ENCODE measurements at regions not wholly inside any gene's neighbourhood (a gene's known extent, or its start where the extent isn't known, plus 50 kb on each side); places are given as distances from the start of the nearest gene placed in this dataset.

DNA sequence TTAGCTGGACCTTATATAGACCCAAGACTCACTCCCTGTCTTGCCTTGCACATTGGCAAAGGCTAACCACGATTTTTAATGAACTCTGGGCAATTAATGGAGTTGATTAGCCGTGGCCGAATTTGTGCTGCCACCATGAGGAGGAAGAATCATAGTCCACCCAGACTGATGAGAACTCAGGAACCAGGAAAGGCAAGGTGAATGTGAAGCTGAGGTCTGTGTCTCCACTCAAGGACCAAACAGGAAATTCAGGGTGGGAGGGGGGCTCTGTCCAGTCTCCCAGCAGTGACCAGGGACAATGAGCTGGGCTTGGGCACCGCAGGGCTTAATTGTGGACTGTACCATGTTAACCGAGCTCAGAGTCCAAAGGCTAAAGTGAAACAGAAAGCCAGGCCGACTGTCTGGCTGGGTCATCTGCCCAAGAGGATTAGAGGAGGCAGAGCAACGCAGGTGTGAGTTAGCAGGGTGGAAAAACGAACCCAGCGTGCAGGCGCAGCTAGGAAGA is 127.0 kb upstream of the JCAD start:
- H3K27me3 ChIP-seq (ENCODE audit: control insufficient read depth in 2 of 2, insufficient read depth in 2 of 2, low read length in 2 of 2), result no peaks in the 10 kb centered on the region
- H3K9me3 ChIP-seq (replicated peaks in 1 of 2; ENCODE audit: control insufficient read depth in 1 of 2, insufficient read depth in 1 of 2, low read length in 2 of 2), result no peaks in the 10 kb centered on the region
- H3K79me2 ChIP-seq (ENCODE audit: insufficient read depth, low read length), result no peaks in the 10 kb centered on the region
- H3K4me2 ChIP-seq (replicated peaks; ENCODE audit: extremely low read depth, low read length, poor library complexity, severe bottlenecking), result peak overlapping the region; percentile 34
- intact Hi-C loops (cut with micrococcal nuclease), result no loop called here
- no peaks in the 10 kb centered on the region for H3K36me3 Mint-ChIP-seq
- peaks cover 8% of the 10 kb centered on the region for H3K4me1 Mint-ChIP-seq
- peaks cover 0 to 3% (median 0%) of the 10 kb centered on the region in 7 donors for H3K9me3 Mint-ChIP-seq
- no peaks in the 10 kb centered on the region for H4K20me1 ChIP-seq (ENCODE audit: insufficient read depth, low read length)
- H3K27ac Mint-ChIP-seq, result peak overlapping the region in 1 of 7 donors; percentile 55
- TF ChIP-seq, protein P1, sequence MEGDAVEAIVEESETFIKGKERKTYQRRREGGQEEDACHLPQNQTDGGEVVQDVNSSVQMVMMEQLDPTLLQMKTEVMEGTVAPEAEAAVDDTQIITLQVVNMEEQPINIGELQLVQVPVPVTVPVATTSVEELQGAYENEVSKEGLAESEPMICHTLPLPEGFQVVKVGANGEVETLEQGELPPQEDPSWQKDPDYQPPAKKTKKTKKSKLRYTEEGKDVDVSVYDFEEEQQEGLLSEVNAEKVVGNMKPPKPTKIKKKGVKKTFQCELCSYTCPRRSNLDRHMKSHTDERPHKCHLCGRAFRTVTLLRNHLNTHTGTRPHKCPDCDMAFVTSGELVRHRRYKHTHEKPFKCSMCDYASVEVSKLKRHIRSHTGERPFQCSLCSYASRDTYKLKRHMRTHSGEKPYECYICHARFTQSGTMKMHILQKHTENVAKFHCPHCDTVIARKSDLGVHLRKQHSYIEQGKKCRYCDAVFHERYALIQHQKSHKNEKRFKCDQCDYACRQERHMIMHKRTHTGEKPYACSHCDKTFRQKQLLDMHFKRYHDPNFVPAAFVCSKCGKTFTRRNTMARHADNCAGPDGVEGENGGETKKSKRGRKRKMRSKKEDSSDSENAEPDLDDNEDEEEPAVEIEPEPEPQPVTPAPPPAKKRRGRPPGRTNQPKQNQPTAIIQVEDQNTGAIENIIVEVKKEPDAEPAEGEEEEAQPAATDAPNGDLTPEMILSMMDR (IDR thresholded peaks at IDR 0.05), result no peak
- H2AFZ ChIP-seq (ENCODE audit: insufficient read depth, low read depth, low read length, poor library complexity, severe bottlenecking), result peak overlapping the region; percentile 60
- peaks cover 0 to 6% (median 5%) of the 10 kb centered on the region in 3 donors for H3K27me3 Mint-ChIP-seq (ENCODE audit: low read depth in 3 of 3)
- H3K27ac ChIP-seq (ENCODE audit: low read depth in 1 of 2, low read length in 2 of 2), result no peak overlapping the region
- H3K4me3 Mint-ChIP-seq, result peak overlapping the region; percentile 66 to 74
- no peak for DNase-seq
- WGBS (ENCODE audit: insufficient coverage), result 70% methylated on average over 10 of the region's 10 CpGs
- peak overlapping the region in 2 of 3 experiments; percentile 2 to 39 for H3K4me3 ChIP-seq (replicated peaks in 1 of 3; ENCODE audit: low read depth in 2 of 3, low read length in 3 of 3)
- no peaks in the 10 kb centered on the region for H3K4me1 ChIP-seq (ENCODE audit: control insufficient read depth in 1 of 2, insufficient read depth in 2 of 2, low read length in 2 of 2)
- no peaks in the 10 kb centered on the region for H3K36me3 ChIP-seq (replicated peaks in 1 of 2; ENCODE audit: control insufficient read depth in 1 of 2, insufficient read depth in 2 of 2, low read length in 2 of 2)
- no peak overlapping the region for H3K9ac ChIP-seq (ENCODE audit: insufficient read depth, low read length, poor library complexity, severe bottlenecking)

DNA sequence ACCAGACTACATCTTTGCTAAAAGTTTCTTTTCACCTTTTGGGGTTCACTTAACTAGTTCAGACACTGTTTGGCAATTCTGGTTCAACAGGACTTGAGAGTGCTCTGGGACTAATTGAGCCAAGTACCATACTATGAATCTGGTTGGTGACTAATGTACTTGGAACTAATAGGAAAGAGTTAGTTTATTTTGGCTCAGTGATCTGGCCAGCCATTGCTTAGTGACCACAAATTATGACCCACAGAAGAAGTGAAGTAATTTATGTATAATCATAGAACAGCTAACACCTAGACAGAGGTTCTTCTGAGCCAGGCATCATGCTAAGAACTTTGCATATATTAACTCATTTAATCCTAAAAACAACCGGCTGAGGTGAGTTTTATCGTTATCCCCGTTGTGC is 126.5 kb upstream of the JCAD start:
- no peak overlapping the region for H2AFZ ChIP-seq (ENCODE audit: insufficient read depth, low read depth, low read length, poor library complexity, severe bottlenecking)

More for the DNA sequence above, 126.5 kb upstream of the JCAD start:
- intact Hi-C loops (cut with micrococcal nuclease), result no loop called here
- no peak overlapping the region for H3K27ac ChIP-seq (ENCODE audit: low read depth in 1 of 2, low read length in 2 of 2)
- H3K9ac ChIP-seq (ENCODE audit: insufficient read depth, low read length, poor library complexity, severe bottlenecking), result no peak overlapping the region
- H3K4me2 ChIP-seq (replicated peaks; ENCODE audit: extremely low read depth, low read length, poor library complexity, severe bottlenecking), result no peak overlapping the region
- Mint-ChIP-seq H3K27ac (no peak overlapping the region), H3K4me3 (no peak overlapping the region), H3K4me1 (peaks cover 8% of the 10 kb centered on the region), H3K9me3 (peaks cover 0 to 3% (median 0%) of the 10 kb centered on the region in 7 donors), H3K36me3 (no peaks in the 10 kb centered on the region), H3K27me3 (ENCODE audit: low read depth in 3 of 3) (peaks cover 2 to 6% (median 5%) of the 10 kb centered on the region in 3 donors)
- H3K4me1 ChIP-seq (ENCODE audit: control insufficient read depth in 1 of 2, insufficient read depth in 2 of 2, low read length in 2 of 2), result no peaks in the 10 kb centered on the region
- H3K36me3 ChIP-seq (replicated peaks in 1 of 2; ENCODE audit: control insufficient read depth in 1 of 2, insufficient read depth in 2 of 2, low read length in 2 of 2), result no peaks in the 10 kb centered on the region
- TF ChIP-seq, protein P1 (IDR thresholded peaks at IDR 0.05), result no peak
- H3K9me3 ChIP-seq (replicated peaks in 1 of 2; ENCODE audit: control insufficient read depth in 1 of 2, insufficient read depth in 1 of 2, low read length in 2 of 2), result no peaks in the 10 kb centered on the region
- no peaks in the 10 kb centered on the region for H3K79me2 ChIP-seq (ENCODE audit: insufficient read depth, low read length)
- DNase-seq, result no peak
- no peaks in the 10 kb centered on the region for H3K27me3 ChIP-seq (ENCODE audit: control insufficient read depth in 2 of 2, insufficient read depth in 2 of 2, low read length in 2 of 2)
- H4K20me1 ChIP-seq (ENCODE audit: insufficient read depth, low read length), result no peaks in the 10 kb centered on the region
- WGBS (ENCODE audit: insufficient coverage), result no CpG with 5 or more reads among the region's 3 CpGs
- H3K4me3 ChIP-seq (replicated peaks in 1 of 3; ENCODE audit: low read depth in 2 of 3, low read length in 3 of 3), result no peak overlapping the region
